ENCODE measurements at regions not wholly inside any gene's neighbourhood (a gene's known extent, or its start where the extent isn't known, plus 50 kb on each side); places are given as distances from the start of the nearest gene placed in this dataset.

DNA sequence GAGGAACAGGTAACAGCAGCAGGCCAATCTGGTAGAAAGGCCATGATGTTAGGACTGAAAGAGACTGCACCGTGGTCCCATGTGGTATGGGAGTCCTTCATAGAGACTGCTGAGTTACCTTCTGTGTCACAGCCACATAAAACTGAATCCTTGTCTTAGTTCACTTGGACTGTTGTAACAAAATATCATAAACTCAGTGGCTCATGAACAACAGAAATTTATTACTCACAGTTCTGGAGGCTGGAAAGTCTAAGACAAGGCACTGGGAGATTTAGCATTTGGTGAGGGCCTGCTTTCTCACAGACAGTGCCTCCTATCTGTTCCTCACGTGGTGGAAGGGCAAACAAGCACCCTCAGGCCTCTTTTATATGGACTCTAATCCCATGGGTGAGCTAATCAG lies 67.5 kb downstream of the CD2 start:
- TF ChIP-seq, protein P1, sequence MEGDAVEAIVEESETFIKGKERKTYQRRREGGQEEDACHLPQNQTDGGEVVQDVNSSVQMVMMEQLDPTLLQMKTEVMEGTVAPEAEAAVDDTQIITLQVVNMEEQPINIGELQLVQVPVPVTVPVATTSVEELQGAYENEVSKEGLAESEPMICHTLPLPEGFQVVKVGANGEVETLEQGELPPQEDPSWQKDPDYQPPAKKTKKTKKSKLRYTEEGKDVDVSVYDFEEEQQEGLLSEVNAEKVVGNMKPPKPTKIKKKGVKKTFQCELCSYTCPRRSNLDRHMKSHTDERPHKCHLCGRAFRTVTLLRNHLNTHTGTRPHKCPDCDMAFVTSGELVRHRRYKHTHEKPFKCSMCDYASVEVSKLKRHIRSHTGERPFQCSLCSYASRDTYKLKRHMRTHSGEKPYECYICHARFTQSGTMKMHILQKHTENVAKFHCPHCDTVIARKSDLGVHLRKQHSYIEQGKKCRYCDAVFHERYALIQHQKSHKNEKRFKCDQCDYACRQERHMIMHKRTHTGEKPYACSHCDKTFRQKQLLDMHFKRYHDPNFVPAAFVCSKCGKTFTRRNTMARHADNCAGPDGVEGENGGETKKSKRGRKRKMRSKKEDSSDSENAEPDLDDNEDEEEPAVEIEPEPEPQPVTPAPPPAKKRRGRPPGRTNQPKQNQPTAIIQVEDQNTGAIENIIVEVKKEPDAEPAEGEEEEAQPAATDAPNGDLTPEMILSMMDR (IDR thresholded peaks at IDR 0.05) = no peak
- TF ChIP-seq POLR2A (IDR thresholded peaks at IDR 0.05) (no peak), EP300 (IDR thresholded peaks at IDR 0.05) (no peak), POLR2AphosphoS5 (IDR thresholded peaks at IDR 0.05) (no peak)
